ES-I3 (cell line): ENCODE measurements at regions not wholly inside any gene's neighbourhood (a gene's known extent, or its start where the extent isn't known, plus 50 kb on each side); places are given as distances from the start of the nearest gene placed in this dataset.
"Not testable (repeated sequence)": the region's sequence is repeated elsewhere in the genome, so short reads cannot be mapped to it uniquely, and the experiment has no call there.

ENCODE experiments used
- H3K36me3 ChIP-seq: 2 replicates; pipeline ENCODE4 v1.6.1; 2013; ENCODE audit warnings: mild to moderate bottlenecking, low read length, control low read depth, moderate library complexity; ENCODE audit not compliant: insufficient read depth
- H3K4me1 ChIP-seq: 2 replicates; pipeline ENCODE4 v1.6.1; 2013; ENCODE audit warnings: mild to moderate bottlenecking, control low read depth, low read length; ENCODE audit not compliant: insufficient read depth
- H3K9ac ChIP-seq: 2 replicates; pipeline ENCODE4 v1.6.1; 2013; ENCODE audit warnings: low read depth, mild to moderate bottlenecking, low read length, moderate library complexity
- H3K9me3 ChIP-seq: 2 replicates; pipeline ENCODE4 v1.6.1; 2013; ENCODE audit warnings: mild to moderate bottlenecking, low read length, moderate library complexity; ENCODE audit not compliant: control insufficient read depth, insufficient read depth

DNA sequence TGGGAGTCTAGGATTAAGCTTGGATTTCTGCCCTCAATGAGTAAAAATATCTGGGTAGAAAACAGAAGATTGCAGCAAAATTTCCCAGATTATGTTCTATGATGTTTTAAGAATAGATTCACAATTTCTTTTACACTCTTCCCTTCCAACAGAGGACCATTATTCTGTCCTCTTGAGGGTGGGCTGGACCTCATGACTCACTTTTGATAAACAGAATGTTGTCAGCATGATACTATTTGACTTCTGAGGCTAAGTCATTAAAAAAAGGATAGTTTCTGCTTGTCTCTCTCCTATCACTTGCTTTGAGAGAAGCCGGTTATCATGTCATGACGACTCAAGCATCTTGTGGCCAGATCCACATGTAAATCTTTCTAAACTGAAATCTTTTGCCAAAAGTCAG, 396.2 kb upstream of the CDIN1 start:
- Histone ChIP-seq H3K4me1 (no peaks in the 10 kb centered on the region), H3K36me3 (no peaks in the 10 kb centered on the region), H3K9me3 (no peaks in the 10 kb centered on the region), H3K9ac (no peak overlapping the region)

DNA sequence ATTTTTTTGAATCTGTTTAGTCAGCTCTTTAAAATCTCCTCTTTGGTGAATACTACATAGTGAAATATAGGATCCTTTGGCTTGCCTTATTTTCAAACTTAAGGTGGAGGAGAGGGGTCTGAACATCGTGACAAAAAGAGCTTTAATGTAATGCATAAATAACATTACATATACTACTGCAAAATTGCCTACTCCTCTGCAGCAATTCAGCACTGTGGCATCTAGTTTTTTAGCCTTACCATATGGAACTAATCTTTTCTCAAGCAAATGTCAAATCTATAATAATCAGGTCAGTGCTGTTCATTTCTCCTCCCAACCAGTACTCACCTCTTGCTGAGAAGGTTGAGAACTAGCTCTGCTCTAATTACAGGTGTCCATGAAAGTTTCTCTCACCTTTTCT, 394.0 kb upstream of the CDIN1 start:
- Histone ChIP-seq H3K4me1 (no peaks in the 10 kb centered on the region), H3K9ac (no peak overlapping the region), H3K36me3 (no peaks in the 10 kb centered on the region), H3K9me3 (no peaks in the 10 kb centered on the region)

GRCh38 chr15:36185845-36186244, 393.6 kb upstream of the CDIN1 start:
- no peaks in the 10 kb centered on the region for H3K4me1 ChIP-seq
- no peak overlapping the region for H3K9ac ChIP-seq
- H3K9me3 ChIP-seq = no peaks in the 10 kb centered on the region
- no peaks in the 10 kb centered on the region for H3K36me3 ChIP-seq

- Histone ChIP-seq H3K9me3 (no peaks in the 10 kb centered on the region), H3K9ac (no peak overlapping the region), H3K4me1 (no peaks in the 10 kb centered on the region), H3K36me3 (no peaks in the 10 kb centered on the region)
Measured at GRCh38 chr15:36186376-36186775, 393.1 kb upstream of the CDIN1 start.

DNA sequence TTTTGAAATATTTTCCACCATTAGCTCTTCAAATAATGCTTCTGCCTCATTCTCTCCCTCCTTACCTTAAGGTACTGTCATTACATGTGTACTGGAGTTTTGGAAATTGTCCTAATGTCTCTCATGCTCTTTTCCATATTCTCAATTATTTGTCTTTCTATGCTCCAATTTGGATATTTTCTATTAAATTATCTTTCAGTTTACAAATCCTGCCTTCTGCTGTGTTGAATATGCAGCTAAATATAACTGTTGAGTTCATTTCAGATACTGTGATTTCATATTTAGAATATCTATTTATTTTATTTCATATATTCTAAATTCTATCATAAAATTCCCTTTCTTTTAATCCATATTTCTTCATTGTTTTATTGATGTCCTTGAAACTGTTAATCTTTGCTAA, 388.0 kb upstream of the CDIN1 start:
- no peak overlapping the region for H3K9ac ChIP-seq
- H3K9me3 ChIP-seq = peaks cover 4% of the 10 kb centered on the region
- no peaks in the 10 kb centered on the region for H3K4me1 ChIP-seq
- no peaks in the 10 kb centered on the region for H3K36me3 ChIP-seq

DNA sequence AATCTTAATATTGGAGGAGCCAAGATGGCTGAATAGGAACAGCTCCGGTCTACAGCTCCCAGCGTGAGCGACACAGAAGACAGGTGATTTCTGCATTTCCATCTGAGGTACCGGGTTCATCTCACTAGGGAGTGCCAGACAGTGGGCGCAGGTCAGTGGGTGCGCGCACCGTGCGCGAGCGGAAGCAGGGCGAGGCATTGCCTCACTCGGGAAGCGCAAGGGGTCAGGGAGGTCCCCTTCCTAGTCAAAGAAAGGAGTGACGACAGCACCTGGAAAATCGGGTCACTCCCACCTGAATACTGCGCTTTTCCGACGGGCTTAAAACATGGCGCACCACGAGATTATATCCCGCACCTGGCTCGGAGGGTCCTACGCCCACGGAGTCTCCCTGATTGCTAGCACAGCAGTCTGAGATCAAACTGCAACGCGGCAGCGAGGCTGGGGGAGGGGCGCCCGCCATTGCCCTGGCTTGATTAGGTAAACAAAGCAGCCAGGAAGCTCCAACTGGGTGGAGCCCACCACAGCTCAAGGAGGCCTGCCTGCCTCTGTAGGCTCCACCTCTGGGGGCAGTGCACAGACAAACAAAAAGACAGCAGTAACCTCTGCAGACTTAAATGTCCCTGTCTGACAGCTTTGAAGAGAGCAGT, 383.9 kb upstream of the CDIN1 start:
- H3K9me3 ChIP-seq, H3K9ac ChIP-seq, H3K36me3 ChIP-seq, H3K4me1 ChIP-seq: not testable (repeated sequence)

- H3K36me3 ChIP-seq = no peaks in the 10 kb centered on the region
- H3K9me3 ChIP-seq = no peaks in the 10 kb centered on the region
- H3K4me1 ChIP-seq = no peaks in the 10 kb centered on the region
- H3K9ac ChIP-seq = no peak overlapping the region
Measured at GRCh38 chr15:36208868-36209582, 370.4 kb upstream of the CDIN1 start.

DNA sequence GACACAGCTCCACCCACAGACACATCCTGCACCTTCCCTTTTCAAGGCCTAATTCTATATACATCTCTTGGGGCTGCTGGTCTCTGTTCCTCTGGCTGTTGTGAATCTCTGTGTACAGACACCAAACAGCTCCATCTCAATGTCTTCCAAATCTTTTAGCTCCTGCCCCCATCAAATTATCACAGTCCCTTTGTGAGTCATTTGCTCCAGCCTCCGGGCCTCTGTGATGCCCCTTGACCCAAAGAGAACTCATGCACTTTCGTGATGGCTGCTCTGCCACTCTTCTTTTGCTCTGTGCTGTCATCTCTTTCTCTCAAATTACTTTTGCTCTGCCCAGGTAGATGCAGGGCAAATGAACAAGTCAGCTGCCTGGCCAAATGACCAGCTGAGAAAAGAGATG, 369.0 kb upstream of the CDIN1 start:
- H3K9me3 ChIP-seq = no peaks in the 10 kb centered on the region
- H3K9ac ChIP-seq = no peak overlapping the region
- H3K4me1 ChIP-seq = no peaks in the 10 kb centered on the region
- no peaks in the 10 kb centered on the region for H3K36me3 ChIP-seq

DNA sequence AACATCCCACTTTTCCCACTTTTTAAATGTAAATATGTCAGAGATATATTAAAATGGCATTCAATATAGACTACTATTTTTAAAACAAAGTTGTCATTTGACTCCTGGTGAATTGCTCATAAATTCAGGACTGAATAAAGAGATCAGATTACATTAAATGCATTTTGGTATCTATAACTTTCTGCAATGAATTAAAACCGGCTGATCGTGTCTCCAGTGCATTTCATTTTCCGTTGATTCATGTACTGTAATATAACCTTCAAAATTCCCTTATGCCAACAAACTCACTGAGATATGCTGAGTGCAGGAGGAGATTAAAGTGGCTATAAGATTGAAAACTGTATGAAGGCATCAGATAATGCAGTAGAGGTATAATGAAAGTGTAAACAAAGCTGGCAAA, 361.1 kb upstream of the CDIN1 start:
- H3K36me3 ChIP-seq = no peaks in the 10 kb centered on the region
- H3K4me1 ChIP-seq = no peaks in the 10 kb centered on the region
- H3K9me3 ChIP-seq = peaks cover 8% of the 10 kb centered on the region; the same call in 1 of the 2 replicates
- H3K9ac ChIP-seq = no peak overlapping the region

- Histone ChIP-seq H3K36me3 (no peaks in the 10 kb centered on the region), H3K9ac (no peak overlapping the region), H3K4me1 (no peaks in the 10 kb centered on the region), H3K9me3 (peaks cover 8% of the 10 kb centered on the region; the same call in 1 of the 2 replicates)
Measured at GRCh38 chr15:36218991-36219390, 360.4 kb upstream of the CDIN1 start.

- peaks cover 10% of the 10 kb centered on the region; the same call in 1 of the 2 replicates for H3K9me3 ChIP-seq
- H3K36me3 ChIP-seq = no peaks in the 10 kb centered on the region
- H3K4me1 ChIP-seq = no peaks in the 10 kb centered on the region
- H3K9ac ChIP-seq = no peak overlapping the region
Measured at GRCh38 chr15:36221992-36222391, 357.4 kb upstream of the CDIN1 start.

DNA sequence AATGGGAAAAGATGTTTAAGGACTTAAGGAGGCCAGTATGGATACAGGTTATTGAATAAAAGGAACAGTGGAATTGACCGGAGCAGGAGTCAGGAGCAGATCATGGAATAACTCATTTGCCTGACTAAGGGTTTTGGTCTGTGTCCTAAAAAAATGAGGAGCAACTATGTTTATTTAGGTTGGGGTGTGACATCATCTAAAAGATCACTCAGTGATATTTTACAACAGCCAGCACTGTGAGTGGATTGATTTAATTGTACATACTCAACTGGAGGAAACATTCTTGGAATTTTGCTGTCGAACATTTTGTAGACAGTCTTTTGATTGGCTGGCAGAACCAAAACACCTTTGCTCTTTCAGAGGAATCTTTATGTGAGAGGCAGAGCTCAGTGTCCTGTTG, 348.6 kb upstream of the CDIN1 start:
- H3K36me3 ChIP-seq = no peaks in the 10 kb centered on the region

DNA sequence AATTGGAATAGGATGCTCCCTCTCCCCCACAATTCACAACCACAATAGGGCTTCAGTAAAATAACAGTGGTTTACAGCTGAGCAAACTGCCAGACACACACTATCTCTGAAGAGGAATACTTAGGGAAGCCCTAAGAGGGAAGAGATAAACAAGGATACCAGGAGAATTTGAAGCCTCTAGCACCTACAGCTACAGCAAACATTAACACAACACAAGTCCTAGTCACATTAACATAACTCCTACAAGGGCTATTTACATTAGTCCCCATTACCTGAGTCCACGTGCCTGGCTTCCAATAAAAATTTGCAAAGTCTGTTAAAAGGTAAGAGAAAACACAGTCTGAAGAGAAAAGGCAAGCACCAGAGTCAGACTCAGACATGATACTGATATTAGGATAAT, 346.9 kb upstream of the CDIN1 start:
- H3K36me3 ChIP-seq = no peaks in the 10 kb centered on the region

More for the DNA sequence above, 348.6 kb upstream of the CDIN1 start:
- no peak overlapping the region for H3K9ac ChIP-seq
- H3K4me1 ChIP-seq = peaks cover 4% of the 10 kb centered on the region; the same call in 1 of the 2 replicates
- H3K9me3 ChIP-seq = 0 out of 2 replicates have a peak, but pooled peaks cover 2% of the 10 kb centered on the region

GRCh38 chr15:36234743-36235142, 344.7 kb upstream of the CDIN1 start:
- Histone ChIP-seq H3K36me3 (no peaks in the 10 kb centered on the region), H3K4me1 (peaks cover 4% of the 10 kb centered on the region; the same call in 1 of the 2 replicates), H3K9me3 (no peaks in the 10 kb centered on the region), H3K9ac (no peak overlapping the region)

More for the DNA sequence above, 346.9 kb upstream of the CDIN1 start:
- H3K9ac ChIP-seq = no peak overlapping the region
- peaks cover 4% of the 10 kb centered on the region; the same call in 1 of the 2 replicates for H3K4me1 ChIP-seq
- H3K9me3 ChIP-seq = no peaks in the 10 kb centered on the region

DNA sequence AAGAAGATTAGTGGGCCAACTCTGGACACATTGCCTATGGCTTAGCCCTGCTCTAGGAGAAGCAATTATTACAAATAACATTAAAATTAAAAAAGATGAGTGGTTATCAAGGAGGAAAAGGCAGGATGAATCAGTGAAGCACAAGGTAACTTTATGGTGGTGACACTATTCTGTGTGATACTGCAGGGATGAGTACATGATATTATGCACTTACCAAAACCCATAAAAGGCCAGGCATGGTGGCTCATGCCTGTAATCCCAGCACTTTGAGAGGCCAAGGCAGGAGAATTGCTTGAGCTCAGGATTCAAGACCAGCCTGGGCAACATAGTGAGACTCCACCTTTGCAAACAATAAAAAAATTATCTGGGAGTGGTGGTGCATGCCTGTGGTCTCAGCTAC, 344.3 kb upstream of the CDIN1 start:
- H3K9me3 ChIP-seq = no peaks in the 10 kb centered on the region
- no peaks in the 10 kb centered on the region for H3K36me3 ChIP-seq
- no peak overlapping the region for H3K9ac ChIP-seq
- peaks cover 4% of the 10 kb centered on the region; the same call in 1 of the 2 replicates for H3K4me1 ChIP-seq
